Esophagus muscularis mucosa (tissue), 4 donors: ENCODE measurements at regions not wholly inside any gene's neighbourhood (a gene's known extent, or its start where the extent isn't known, plus 50 kb on each side); places are given as distances from the start of the nearest gene placed in this dataset.

Experiments used
- CTCF ChIP-seq, 3 experiments: fragments of 200-600 bp in 2 of 3; fragments of 450-650 bp in 1 of 3; sonication (generic) in 2 of 3; IDR thresholded peaks; one replicate each; pipeline ENCODE4 v1.5.1; 2017 to 2019; ENCODE audit warnings: antibody characterized with exemption in 3 of 3, mild to moderate bottlenecking in 2 of 3, moderate library complexity in 1 of 3
- EP300 ChIP-seq: sonication (generic); formaldehyde crosslinking; IDR thresholded peaks from one replicate; pipeline ENCODE4 v1.6.1; 2017; ENCODE audit warnings: antibody characterized with exemption
- POLR2A ChIP-seq: fragments of 450-650 bp; IDR thresholded peaks from one replicate; pipeline ENCODE4 v1.6.1; 2017; ENCODE audit warnings: antibody characterized with exemption, moderate library complexity, mild to moderate bottlenecking, low read depth
- POLR2AphosphoS5 ChIP-seq, 2 donors: sonication (generic); formaldehyde crosslinking; IDR thresholded peaks; one replicate each; pipeline ENCODE4 v1.6.1; 2017; ENCODE audit warnings: antibody characterized with exemption in 2 of 2

GRCh38 chr5:113761594-113761993 is 248.1 kb downstream of the YTHDC2 start:
- TF ChIP-seq CTCF (IDR thresholded peaks at IDR 0.05) (no peak), POLR2A (no peak), POLR2AphosphoS5 (IDR thresholded peaks at IDR 0.05) (no peak), EP300 (no peak)
